ENCODE measurements at regions not wholly inside any gene's neighbourhood (a gene's known extent, or its start where the extent isn't known, plus 50 kb on each side); places are given as distances from the start of the nearest gene placed in this dataset.
"Not testable (repeated sequence)": the region's sequence is repeated elsewhere in the genome, so short reads cannot be mapped to it uniquely, and the experiment has no call there.

DNA sequence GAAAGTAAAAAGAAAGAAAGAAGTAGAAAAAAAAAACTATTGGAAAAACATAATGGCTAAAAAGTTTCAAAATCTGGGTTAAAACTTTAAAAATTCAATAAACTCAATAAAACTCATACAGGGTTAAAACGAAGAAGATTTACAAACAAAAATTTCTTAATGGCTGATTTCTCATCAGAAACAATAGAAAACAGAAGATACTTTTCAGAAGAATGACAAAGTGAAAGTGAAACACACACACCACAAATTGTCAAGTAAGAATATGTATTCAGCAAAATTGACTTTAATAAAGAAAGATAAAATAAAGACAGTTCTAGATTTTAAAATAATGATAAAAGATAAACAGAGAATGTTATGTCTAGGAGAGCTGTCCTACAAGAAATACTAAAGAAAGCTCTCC, 618.9 kb upstream of the GJE1 start:
- no peak for DNase-seq (ENCODE audit: low read depth in 2 of 2, low spot score in 1 of 2)

DNA sequence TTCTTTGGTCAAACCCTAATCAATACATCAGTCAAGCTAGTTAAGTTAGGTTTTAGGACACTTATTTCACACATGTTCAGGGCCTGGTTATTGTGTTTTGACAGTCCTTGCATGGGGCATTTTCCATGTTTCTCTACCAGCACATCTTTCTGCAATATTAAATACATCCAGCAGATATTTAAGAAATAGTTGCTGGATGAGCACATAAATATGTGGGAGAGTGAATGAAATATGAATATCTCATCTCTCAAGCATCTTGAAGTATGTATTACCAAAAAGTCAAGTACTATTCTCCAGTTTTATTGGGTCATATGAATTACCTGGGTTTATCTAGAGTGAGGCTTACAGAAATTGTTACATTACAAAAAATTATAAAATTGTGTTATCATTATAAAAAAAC, 621.9 kb upstream of the GJE1 start:
- DNase-seq (ENCODE audit: low read depth in 2 of 2, low spot score in 1 of 2), result no peak

DNA sequence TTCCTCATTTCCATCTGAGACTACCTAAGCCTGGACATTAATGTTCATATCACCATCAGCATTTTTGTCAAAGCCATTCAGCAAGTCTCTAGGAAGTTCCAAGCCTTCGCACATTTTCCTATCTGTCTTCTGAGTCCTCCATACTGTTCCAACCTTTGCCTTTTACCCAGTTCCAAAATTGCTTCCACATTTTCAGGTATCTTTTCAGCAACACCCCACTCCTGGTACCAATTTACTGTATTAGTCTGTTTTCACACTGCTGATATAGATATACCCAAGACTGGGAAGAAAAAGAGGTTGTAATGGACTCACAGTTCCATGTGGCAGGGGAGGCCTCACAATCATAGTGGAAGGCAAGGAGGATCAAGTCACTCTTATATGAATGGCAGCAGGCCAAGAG, 626.7 kb upstream of the GJE1 start:
- DNase-seq (ENCODE audit: low read depth in 2 of 2, low spot score in 1 of 2), result not testable (repeated sequence)

DNA sequence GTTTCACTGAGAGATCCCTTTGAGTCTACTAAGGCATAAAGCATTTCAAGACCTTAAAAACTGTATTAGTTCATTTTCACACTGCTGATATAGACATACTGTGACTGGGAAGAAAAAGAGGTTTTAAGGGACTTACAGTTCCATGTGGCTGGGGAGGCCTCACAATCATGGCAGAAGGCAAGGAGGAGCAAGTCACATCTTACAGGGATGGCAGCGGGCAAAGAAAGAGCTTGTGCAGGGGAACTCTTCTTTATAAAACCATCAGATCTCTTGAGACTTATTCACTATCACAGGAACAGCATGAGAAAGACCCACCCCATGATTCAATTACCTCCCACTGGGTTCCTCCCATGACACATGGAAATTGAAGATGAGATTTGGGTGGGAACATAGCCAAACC, 628.4 kb upstream of the GJE1 start:
- not testable (repeated sequence) for DNase-seq (ENCODE audit: low read depth in 2 of 2, low spot score in 1 of 2)

DNA sequence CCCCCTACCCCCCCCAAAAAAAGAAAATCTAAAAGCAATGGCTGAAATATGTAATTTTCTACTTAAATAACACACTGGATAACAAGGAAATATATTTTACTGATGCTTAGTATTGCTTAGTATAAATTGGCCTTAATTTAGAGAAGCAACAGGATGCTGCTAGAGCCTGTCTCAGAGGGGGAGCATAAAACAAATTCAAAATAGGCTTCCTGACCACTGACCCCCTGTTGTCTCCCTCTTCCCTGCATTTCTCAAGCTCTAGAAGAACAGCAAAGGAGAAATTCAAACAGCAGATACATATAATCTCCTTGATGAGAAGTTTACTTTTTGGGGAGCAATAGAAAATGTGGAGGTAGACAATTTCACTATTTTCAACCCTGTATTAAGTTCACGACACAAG, 631.1 kb upstream of the GJE1 start:
- no peak for DNase-seq (ENCODE audit: low read depth in 2 of 2, low spot score in 1 of 2)

DNA sequence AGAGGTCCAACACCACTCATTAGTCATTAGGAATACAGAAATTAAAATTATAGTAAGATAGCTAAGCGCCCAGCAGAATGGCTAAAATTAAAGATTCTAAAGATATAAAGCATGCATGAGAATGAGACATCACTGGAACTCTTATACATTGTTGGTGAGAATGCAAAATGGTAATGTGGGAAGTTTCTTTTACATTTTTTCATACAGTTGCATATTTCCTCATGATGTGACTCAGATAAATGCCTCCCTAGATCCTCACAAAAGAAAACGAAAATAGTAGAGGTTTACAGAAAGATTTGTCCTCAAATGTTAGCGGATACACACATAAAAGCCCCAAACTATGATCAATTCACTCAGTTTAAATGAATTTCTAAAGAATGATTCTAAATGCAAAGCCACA, 633.7 kb upstream of the GJE1 start:
- DNase-seq (ENCODE audit: low read depth in 2 of 2, low spot score in 1 of 2), result no peak

DNA sequence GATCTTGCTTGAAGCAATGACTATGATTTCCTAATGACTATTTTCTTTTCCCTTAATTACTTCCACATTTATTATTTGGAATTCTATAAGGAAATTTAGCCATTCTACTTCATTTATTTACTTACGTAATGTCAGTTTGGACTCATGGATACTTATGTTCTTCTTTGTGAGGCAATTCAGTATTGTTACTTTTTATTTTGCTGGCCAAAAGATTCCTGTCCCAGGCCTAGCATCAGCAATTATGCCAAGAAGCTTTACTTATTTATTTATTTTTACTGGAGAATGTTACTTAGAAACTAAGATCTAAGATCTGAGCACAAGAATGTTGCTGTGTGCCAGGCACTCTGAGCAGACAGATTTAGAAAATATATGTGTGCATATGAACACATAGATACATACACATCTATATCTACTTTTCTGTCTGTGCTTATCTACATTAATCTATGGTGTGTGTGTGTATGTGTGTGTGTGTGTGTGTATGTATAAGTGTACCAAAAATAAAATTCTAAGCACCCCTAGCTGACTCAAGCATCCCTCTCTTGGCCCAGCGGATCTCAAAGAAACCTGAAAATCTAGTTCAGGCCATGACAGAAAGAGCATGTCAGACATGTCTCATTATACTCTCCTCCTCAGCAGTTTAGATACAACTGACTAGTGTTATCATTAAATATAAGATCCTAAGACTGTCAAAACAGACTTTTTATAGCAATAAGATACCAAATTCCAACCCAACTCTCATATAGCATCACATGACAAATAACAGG, 640.0 kb upstream of the GJE1 start:
- no peak for DNase-seq (ENCODE audit: low read depth in 2 of 2, low spot score in 1 of 2)

DNA sequence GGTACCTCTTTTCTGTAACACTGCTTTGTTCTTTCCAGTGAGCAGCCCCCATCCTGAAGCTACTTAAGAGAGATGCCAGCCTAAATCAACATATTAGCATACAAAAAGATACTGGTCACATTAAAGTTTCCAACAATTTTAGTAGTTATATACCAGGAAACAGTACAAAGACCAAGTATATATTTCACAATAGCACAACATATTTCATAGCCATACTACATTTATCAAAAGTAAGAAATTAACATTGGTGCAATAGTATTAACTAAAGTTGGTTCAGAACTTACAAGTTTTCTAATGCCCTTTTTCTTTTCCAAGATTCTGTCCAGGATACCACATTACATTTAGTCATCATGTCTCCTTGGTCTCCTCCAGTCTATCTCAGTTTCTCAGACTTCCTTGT, 641.0 kb upstream of the GJE1 start:
- DNase-seq (ENCODE audit: low read depth in 2 of 2, low spot score in 1 of 2), result no peak

DNA sequence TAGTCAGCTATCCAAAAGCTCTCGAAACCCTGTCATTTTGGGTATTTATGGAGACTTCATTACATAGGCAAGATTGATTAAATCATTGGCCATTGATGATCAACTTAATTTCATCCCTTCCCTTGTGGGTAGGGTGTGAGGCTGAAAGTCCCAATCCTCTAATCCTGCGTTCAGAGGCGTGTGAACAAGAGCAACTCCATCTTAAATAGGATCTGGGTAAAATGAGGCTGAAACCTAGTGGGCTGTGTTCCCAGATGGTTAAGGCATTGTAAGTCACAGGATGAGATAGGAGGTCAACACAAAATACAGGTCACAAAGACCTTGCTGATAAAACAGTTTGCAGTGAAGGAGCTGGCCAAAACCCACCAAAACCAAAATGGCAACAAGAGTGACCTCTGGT, 641.7 kb upstream of the GJE1 start:
- no peak for DNase-seq (ENCODE audit: low read depth in 2 of 2, low spot score in 1 of 2)

DNA sequence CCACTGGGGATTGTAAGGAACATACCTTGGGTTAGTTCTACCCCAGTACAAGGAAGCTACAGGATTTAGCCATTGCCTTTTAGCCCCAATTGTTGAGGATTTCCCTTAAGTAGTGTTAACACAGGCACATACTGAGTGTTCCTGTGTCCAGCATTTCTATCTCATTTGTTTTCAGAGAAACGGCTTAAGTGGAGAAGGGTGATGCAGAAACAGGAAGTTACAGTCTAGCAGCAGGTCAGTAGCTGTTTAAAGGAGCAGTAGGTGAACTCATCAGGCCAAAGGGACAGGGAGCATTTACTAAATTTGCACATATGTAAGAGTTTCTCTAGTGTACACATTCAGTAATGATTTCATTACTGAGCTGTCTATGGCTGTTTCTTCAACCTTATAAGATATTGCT, 644.2 kb upstream of the GJE1 start:
- no peak for DNase-seq (ENCODE audit: low read depth in 2 of 2, low spot score in 1 of 2)

DNA sequence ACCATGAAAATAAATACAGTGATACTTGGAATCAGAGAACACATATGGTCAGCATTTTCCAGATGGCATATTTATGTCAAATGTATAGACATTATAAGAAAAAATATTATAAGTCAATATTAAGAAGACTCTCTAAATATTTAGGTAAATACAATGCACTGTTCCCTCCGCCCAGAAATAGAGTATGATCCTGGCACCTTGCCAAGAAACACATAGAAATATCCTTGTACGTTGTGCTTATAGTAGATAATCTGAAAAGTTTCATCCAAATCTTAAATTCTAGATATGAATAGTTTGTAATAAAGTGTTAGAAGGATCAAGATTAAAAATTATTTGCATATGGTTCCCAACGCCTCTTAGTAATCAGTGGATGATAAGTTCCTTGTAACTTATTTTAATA, 645.8 kb upstream of the GJE1 start:
- DNase-seq (ENCODE audit: low read depth in 2 of 2, low spot score in 1 of 2), result no peak

DNA sequence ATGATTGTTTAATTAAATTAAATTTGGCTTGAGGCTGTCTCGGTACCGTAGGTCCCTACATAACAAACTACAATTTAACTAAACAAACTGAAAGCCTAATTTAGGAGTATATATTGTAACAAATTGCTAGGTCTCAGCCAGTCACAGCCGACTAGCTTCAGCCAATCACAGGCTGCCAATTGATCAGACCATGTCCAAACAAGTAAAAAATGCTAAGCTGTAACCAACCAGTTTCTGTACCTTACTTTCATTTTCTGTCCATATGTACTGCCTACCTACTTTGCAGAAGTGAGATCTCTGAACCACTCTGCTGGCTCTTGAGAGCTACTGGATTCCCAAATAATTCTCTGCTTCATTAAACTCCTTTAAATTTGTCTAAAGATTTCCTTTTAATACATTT, 648.0 kb upstream of the GJE1 start:
- DNase-seq (ENCODE audit: low read depth in 2 of 2, low spot score in 1 of 2), result no peak

DNA sequence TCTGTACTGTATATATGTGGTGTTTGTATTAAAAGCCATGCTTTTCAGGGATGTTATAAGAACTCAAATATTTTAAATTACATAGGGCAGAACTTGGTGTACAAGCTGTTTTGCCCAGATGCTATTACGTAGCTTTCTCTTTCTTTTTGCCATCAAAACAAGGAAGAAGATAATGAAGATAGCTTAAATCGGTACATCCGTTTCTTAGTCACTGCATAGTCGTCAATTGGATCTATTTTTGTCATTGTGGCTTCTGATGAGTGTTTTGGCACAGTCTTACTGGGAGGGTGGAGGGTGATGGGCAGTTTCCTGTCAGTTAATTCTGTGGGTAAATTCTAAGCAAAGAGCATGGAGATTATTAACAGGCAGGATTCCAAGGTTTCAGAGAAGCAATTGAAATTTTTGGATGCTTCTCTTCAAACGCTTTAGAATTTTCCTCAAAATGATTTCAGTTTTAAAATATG, 649.1 kb upstream of the GJE1 start:
- DNase-seq (ENCODE audit: low read depth in 2 of 2, low spot score in 1 of 2), result peak in 1 of 2 donors; percentile 17

DNA sequence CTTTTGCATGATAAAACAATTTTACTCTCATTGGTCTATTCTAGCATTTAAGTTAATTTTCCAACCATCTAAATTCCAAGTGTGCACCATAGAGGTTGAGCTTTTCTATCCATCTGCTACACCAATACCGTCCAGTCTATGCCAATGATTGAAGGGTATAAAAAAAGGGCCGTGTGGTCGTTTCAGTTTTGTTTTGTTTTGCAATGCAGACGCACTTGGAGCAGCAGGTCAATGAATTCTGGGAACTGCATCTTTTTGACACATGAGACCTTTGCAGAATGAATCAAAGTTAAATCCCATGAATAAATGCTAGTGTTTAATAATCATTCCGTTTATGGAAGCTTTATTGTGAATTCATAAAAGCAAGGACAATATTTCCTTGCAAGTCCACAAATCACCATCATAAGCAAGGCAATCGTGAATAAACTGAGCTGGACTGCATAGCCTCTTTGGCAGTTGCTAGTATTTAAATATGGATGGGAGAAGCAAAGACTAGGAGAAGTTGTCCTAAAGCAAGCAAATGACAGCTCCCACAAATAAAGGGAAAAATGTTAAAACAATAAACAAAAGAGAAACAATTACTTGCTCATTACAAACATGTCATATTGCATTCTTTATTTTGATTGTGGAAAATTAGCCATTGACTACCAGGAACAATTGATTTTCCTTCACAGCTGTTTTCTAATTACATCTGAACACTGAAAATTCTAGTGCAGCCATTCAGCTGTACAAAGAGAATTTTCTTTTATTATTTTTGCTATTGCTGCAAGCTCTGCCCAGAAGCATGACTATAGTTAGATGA, 649.7 kb upstream of the GJE1 start:
- no peak for DNase-seq (ENCODE audit: low read depth in 2 of 2, low spot score in 1 of 2)

DNA sequence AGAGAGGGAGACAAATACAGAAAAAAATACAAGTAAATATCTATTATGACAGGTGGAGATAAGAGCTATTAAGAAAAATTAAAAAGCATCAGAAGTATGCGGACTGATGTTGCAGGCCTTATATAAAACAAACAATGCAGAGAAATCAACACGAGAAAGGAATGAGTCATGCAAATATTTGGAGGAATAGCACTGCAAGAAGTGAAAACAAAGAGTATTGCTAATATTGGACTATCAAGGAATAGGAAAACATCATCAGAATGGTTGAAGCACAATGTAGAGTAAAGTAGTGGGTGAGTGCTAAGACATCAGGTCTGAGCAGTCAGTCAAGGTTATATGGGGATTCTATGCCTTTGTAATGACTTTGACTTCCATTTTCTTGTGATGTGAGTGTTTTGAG, 657.5 kb upstream of the GJE1 start:
- DNase-seq (ENCODE audit: low read depth in 2 of 2, low spot score in 1 of 2), result no peak

DNA sequence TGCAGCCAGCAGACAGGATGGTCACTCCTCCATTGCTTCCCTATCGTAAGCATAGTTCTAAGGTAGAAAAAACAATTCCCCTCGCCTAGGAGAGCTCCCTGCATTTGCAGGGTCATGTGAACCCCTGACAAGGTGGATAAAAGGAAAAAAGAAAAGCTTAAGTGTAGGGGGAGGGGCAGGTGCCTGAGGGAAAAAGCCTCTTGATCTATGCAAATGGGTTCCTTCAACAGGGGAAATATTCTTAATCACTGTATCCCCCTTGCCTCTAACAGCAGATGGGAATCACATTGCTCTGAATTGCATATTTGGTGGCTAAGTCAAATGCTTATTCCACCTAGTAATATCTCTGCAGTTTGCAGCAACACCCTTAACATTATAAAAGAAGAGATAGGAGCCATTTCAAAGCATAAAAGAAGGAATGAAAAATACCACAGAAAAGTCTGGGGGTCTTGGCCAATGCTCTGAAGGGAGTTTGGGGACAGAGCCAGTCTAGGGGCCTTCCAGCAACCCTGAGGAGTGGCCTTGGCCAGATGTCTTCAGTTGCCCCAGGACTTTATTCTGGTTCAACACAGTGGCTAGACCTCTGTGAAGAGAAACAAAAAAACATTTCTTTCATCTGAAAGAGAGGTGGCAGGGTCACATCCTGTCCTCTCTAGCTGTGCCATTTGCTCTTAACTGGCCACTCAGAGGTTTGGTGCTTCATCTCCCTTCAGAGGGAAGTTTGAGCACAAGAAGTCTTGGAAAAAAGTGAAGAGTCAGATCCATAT, 660.4 kb upstream of the GJE1 start:
- DNase-seq (ENCODE audit: low read depth in 2 of 2, low spot score in 1 of 2), result no peak

DNA sequence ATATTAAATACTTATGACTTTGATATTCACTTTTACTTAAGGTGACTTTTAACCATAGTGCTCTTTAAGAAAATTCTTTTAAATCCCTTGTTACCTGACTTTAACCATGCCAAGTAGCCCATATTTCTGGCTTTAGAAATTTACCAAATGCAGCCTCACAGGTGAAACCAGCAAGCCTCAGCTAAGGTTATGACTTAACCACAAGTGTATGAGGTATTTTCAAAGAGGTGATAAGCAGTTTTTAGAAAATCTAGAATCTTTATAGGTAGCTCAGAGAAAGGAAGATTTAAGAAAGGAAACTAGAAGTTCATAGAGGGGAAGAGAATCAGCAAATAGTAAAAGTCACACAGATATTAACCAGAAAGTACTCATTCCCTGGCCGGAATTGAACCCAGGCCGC, 661.9 kb upstream of the GJE1 start:
- DNase-seq (ENCODE audit: low read depth in 2 of 2, low spot score in 1 of 2), result no peak

DNA sequence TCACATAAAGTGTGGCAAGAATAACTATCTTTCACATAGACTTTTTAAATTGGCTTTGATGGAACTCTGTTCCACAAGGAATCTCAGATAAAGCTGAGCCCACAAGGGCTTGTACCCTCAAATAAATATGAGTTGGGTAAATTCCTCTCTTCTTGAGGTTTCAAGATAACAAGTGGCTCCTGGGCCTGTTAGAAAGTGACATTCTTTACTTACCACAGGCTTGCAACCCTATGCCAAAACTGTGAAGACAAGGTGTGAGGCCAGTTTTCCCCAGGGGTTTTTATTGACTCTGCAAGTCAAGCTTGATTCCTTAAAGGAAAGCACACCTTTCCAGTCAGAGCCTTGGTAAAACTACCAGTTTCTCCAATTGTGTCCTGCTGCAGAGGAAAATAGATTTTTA, 664.8 kb upstream of the GJE1 start:
- no peak for DNase-seq (ENCODE audit: low read depth in 2 of 2, low spot score in 1 of 2)

DNA sequence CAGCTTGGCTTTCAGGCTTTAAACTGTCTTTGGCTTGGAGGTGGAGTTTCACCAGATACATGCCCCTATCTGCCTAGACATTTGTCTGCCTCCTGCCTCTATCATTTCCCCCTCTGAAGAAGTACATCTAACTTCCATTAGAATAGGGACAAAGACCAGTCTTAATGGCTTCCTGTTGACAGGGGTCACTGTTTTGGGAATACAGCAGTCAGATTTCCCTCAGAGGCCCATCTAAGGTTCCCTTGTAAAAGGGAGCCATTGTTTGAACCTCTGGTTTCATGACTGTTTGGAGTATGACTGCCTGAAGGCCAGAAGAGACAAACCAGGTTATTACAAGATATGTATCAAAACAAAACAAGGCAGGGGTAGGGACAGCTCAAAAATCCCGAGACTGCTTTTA, 665.7 kb upstream of the GJE1 start:
- no peak for DNase-seq (ENCODE audit: low read depth in 2 of 2, low spot score in 1 of 2)

DNA sequence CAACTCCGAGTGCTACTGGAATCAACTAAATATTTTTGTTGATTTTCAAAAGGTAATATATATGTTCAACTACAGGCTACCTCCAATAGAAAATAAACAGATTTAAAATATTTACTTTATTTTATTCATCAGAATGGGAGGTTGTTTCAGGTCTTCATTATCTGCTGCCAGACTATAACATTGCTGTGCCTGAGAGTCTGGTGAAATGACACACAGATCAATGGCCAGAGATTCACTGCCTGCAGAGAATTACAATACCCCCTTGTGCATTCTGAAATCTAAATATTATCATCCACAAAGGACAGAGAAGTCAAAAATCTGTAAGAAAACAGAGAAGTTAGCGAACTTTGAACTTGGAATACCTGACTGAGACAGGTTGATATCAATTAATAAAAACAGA, 667.8 kb upstream of the GJE1 start:
- no peak for DNase-seq (ENCODE audit: low read depth in 2 of 2, low spot score in 1 of 2)

DNA sequence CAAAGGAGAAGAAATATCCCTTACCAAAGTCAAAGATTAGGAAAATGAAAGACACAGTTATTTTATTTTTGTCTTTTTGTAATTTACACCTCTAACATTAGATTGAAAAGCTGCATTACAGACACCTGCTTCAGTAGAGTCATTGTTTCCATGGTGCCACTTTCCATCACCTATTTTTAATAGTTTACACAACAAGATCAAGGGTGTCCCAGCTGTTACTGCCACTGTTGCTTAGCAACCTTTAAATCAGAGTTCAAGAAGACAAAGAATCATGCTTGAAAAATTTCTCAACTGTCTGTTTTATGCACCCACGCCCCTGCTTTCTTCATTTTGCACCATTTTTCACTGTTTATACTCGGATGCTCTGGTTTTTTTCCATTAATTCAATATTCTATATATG, 668.2 kb upstream of the GJE1 start:
- no peak for DNase-seq (ENCODE audit: low read depth in 2 of 2, low spot score in 1 of 2)

Measured in stimulated activated CD8-positive, alpha-beta memory T cell treated with anti-CD3 and anti-CD28 coated beads, Interleukin-4, amount 100 ng/mL, for 4 hours (primary cell).